ENCODE measurements at regions not wholly inside any gene's neighbourhood (a gene's known extent, or its start where the extent isn't known, plus 50 kb on each side); places are given as distances from the start of the nearest gene placed in this dataset.

GRCh38 chr7:156021471-156021870, 209.2 kb upstream of the SHH start:
- no peaks in the 10 kb centered on the region for H3K36me3 ChIP-seq (ENCODE audit: control insufficient read depth in 4 of 4, insufficient read depth in 3 of 4, low read depth in 1 of 4, low read length in 3 of 4)
- H3K27me3 ChIP-seq (ENCODE audit: control insufficient read depth in 4 of 4, insufficient read depth in 4 of 4, low read length in 3 of 4), result no peaks in the 10 kb centered on the region
- H3K4me3 ChIP-seq (ENCODE audit: low read depth in 1 of 3, low read length in 3 of 3), result no peak overlapping the region
- no peak overlapping the region for H3K27ac ChIP-seq (ENCODE audit: low read depth in 1 of 2, low read length in 2 of 2)
- no peak overlapping the region for H3K9ac ChIP-seq (ENCODE audit: low read depth in 1 of 2, low read length in 2 of 2)
- WGBS, result 81% methylated on average over 9 of the region's 9 CpGs
- H3K9me3 ChIP-seq (ENCODE audit: control insufficient read depth in 4 of 4, low read length in 3 of 4), result no peaks in the 10 kb centered on the region
- TF ChIP-seq SP1 (IDR thresholded peaks at IDR 0.05), result no peak
- TF ChIP-seq TAF1 (conservative IDR thresholded peaks at IDR 0.05), result no peak
- TF ChIP-seq FOXA2 (IDR thresholded peaks at IDR 0.05), result no peak
- no peak for TF ChIP-seq GABPA (IDR thresholded peaks at IDR 0.05 in 1 of 2, conservative IDR thresholded peaks at IDR 0.05 in 1 of 2)
- no peak for TF ChIP-seq CTCF (IDR thresholded peaks at IDR 0.05; ENCODE audit: low read depth, low read length, missing input control)
- TF ChIP-seq MAX (IDR thresholded peaks at IDR 0.05), result no peak
- TF ChIP-seq REST (IDR thresholded peaks at IDR 0.05), result no peak
- no peak for TF ChIP-seq YY1 (IDR thresholded peaks at IDR 0.05)
- TF ChIP-seq HNF4G (IDR thresholded peaks at IDR 0.05), result no peak
- TF ChIP-seq FOXA1 (IDR thresholded peaks at IDR 0.05), result no peak
- no peak for TF ChIP-seq RXRA (IDR thresholded peaks at IDR 0.05)
- TF ChIP-seq HNF4A (conservative IDR thresholded peaks at IDR 0.05), result no peak
- TF ChIP-seq ATF3 (IDR thresholded peaks at IDR 0.05), result no peak
- TF ChIP-seq NR2F2 (IDR thresholded peaks at IDR 0.05), result no peak
- no peak for TF ChIP-seq RAD21 (IDR thresholded peaks at IDR 0.05)
- TF ChIP-seq ZBTB33 (IDR thresholded peaks at IDR 0.05), result no peak
- TF ChIP-seq JUND (IDR thresholded peaks at IDR 0.05), result no peak
- no peak for TF ChIP-seq EGR1 (IDR thresholded peaks at IDR 0.05; ENCODE audit: low read depth in 2 of 2)
- H3K4me1 ChIP-seq (ENCODE audit: control insufficient read depth in 4 of 4, insufficient read depth in 4 of 4, low read length in 3 of 4), result no peaks in the 10 kb centered on the region
- DNase-seq (ENCODE audit: low spot score), result no peak
